GM21723 (cell line): ENCODE measurements at regions not wholly inside any gene's neighbourhood (a gene's known extent, or its start where the extent isn't known, plus 50 kb on each side); places are given as distances from the start of the nearest gene placed in this dataset.
"Not testable (repeated sequence)": the region's sequence is repeated elsewhere in the genome, so short reads cannot be mapped to it uniquely, and the experiment has no call there.

ENCODE experiments used
- ATAC-seq: cut with Tn5 transposase; IDR thresholded peaks from one replicate; pipeline ENCODE4 v1.9.1; 2021; ENCODE audit warnings: mild to moderate bottlenecking, moderate library complexity; ENCODE audit not compliant: unreplicated experiment

GRCh38 chr11:104705490-104706190 lies 192.6 kb downstream of the CASP12 start:
- ATAC-seq: peak; percentile 100

GRCh38 chr11:104704888-104705287 lies 193.4 kb downstream of the CASP12 start:
- ATAC-seq: no peak

GRCh38 chr11:104704146-104704830 lies 194.0 kb downstream of the CASP12 start:
- no peak for ATAC-seq

- no peak for ATAC-seq
These were observed 197.7 kb downstream of the CASP12 start for GRCh38 chr11:104700609-104701008.

- ATAC-seq: no peak
These were observed 198.3 kb downstream of the CASP12 start for GRCh38 chr11:104699981-104700380.

- no peak for ATAC-seq
These were observed 203.2 kb downstream of the CASP12 start for GRCh38 chr11:104695065-104695463.

GRCh38 chr11:104694259-104695064 lies 203.8 kb downstream of the CASP12 start:
- no peak for ATAC-seq

- no peak for ATAC-seq
These were observed 205.5 kb downstream of the CASP12 start for GRCh38 chr11:104692751-104693150.

- no peak for ATAC-seq
These were observed 207.1 kb downstream of the CASP12 start for GRCh38 chr11:104691129-104691528.

GRCh38 chr11:104690241-104690640 lies 208.0 kb downstream of the CASP12 start:
- no peak for ATAC-seq

GRCh38 chr11:104688731-104689130 lies 209.5 kb downstream of the CASP12 start:
- no peak for ATAC-seq

GRCh38 chr11:104682206-104682605 lies 216.1 kb downstream of the CASP12 start:
- ATAC-seq: no peak

- no peak for ATAC-seq
These were observed 219.0 kb downstream of the CASP12 start for GRCh38 chr11:104679258-104679657.

- no peak for ATAC-seq
These were observed 219.9 kb downstream of the CASP12 start for GRCh38 chr11:104678408-104678807.

- ATAC-seq: not testable (repeated sequence)
These were observed 221.2 kb downstream of the CASP12 start for GRCh38 chr11:104677069-104677468.

GRCh38 chr11:104672897-104673296 lies 225.4 kb downstream of the CASP12 start:
- ATAC-seq: no peak

GRCh38 chr11:104668797-104669463 lies 229.3 kb downstream of the CASP12 start:
- no peak for ATAC-seq

- no peak for ATAC-seq
These were observed 231.6 kb downstream of the CASP12 start for GRCh38 chr11:104666624-104667023.

GRCh38 chr11:104665641-104666040 lies 232.6 kb downstream of the CASP12 start:
- ATAC-seq: no peak

GRCh38 chr11:104663190-104664140 lies 234.8 kb downstream of the CASP12 start:
- ATAC-seq: no peak
